DND-41 (cell line): ENCODE measurements at regions not wholly inside any gene's neighbourhood (a gene's known extent, or its start where the extent isn't known, plus 50 kb on each side); places are given as distances from the start of the nearest gene placed in this dataset.

Experiments used
- ATAC-seq: fragments of 200-7000 bp; cut with Tn5 transposase; 3 replicates; pipeline ENCODE4 v1.9.1; 2021; ENCODE audit warnings: low read depth; ENCODE audit not compliant: insufficient read depth
- DNase-seq: peaks from one replicate; pipeline ENCODE4 v3.0.0-alpha.2; 2020
- H2AFZ ChIP-seq: 2 replicates; pipeline ENCODE4 v1.6.0; 2012; ENCODE audit warnings: low read depth, low read length
- H3K27ac ChIP-seq: 2 replicates; pipeline ENCODE4 v1.5.1; 2012; ENCODE audit warnings: low read length, inconsistent platforms
- H3K27me3 ChIP-seq: fragments of 200-600 bp; sonication (generic); 2 replicates; pipeline ENCODE4 v1.6.0; 2012; ENCODE audit warnings: low read length, mild to moderate bottlenecking, inconsistent platforms; ENCODE audit not compliant: insufficient read depth, poor library complexity
- H3K36me3 ChIP-seq: 2 replicates; pipeline ENCODE4 v1.5.1; 2012; ENCODE audit warnings: low read length, inconsistent platforms; ENCODE audit not compliant: insufficient read depth
- H3K4me1 ChIP-seq: 2 replicates; pipeline ENCODE4 v1.5.1; 2012; ENCODE audit warnings: mild to moderate bottlenecking, low read length; ENCODE audit not compliant: insufficient read depth
- H3K4me2 ChIP-seq: 2 replicates; pipeline ENCODE4 v1.6.0; 2012; ENCODE audit warnings: mild to moderate bottlenecking, moderate library complexity, low read length, inconsistent platforms; ENCODE audit not compliant: insufficient read depth
- H3K4me3 ChIP-seq, 2 experiments: fragments of 200-600 bp in 1 of 2; shearing (Covaris generic) in 1 of 2; 2 replicates each; pipeline ENCODE4 v1.5.1; 2012 to 2016; ENCODE audit warnings: inconsistent platforms in 2 of 2, low read length in 2 of 2, mild to moderate bottlenecking in 2 of 2, low read depth in 1 of 2, moderate library complexity in 1 of 2
- H3K79me2 ChIP-seq: 2 replicates; pipeline ENCODE4 v1.6.0; 2012; ENCODE audit warnings: low read length, inconsistent platforms; ENCODE audit not compliant: insufficient read depth
- H3K9ac ChIP-seq: 2 replicates; pipeline ENCODE4 v1.6.0; 2012; ENCODE audit warnings: low read depth, mild to moderate bottlenecking, inconsistent platforms, low read length, moderate library complexity
- H3K9me3 ChIP-seq: 2 replicates; pipeline ENCODE4 v1.5.1; 2012; ENCODE audit warnings: low read length, moderate library complexity, mild to moderate bottlenecking, inconsistent platforms; ENCODE audit not compliant: insufficient read depth, severe bottlenecking
- H4K20me1 ChIP-seq: 2 replicates; pipeline ENCODE4 v1.6.0; 2012; ENCODE audit warnings: low read length; ENCODE audit not compliant: insufficient read depth
- CTCF ChIP-seq: IDR thresholded peaks from 2 replicates; pipeline ENCODE4 v1.5.1; 2012; ENCODE audit warnings: borderline replicate concordance, low read length, moderate library complexity, mild to moderate bottlenecking; ENCODE audit not compliant: poor library complexity, severe bottlenecking; ENCODE audit errors: extremely low read depth
- EZH2 ChIP-seq: IDR thresholded peaks from 3 replicates; pipeline ENCODE4 v1.6.1; 2012; ENCODE audit warnings: borderline replicate concordance, low read depth, mild to moderate bottlenecking, moderate library complexity, low read length, inconsistent platforms; ENCODE audit not compliant: severe bottlenecking

- no peak overlapping the region for H3K27ac ChIP-seq
- TF ChIP-seq CTCF (no peak), EZH2 (no peak)
- H3K79me2 ChIP-seq: no peaks in the 10 kb centered on the region
- no peaks in the 10 kb centered on the region for H3K36me3 ChIP-seq
- DNase-seq (no peak), ATAC-seq (no peak)
- H3K9me3 ChIP-seq: no peaks in the 10 kb centered on the region
- H3K27me3 ChIP-seq: no peaks in the 10 kb centered on the region
- H3K9ac ChIP-seq: no peak overlapping the region
- no peak overlapping the region for H3K4me2 ChIP-seq
- no peaks in the 10 kb centered on the region for H4K20me1 ChIP-seq
- no peak overlapping the region for H3K4me3 ChIP-seq
- no peaks in the 10 kb centered on the region for H3K4me1 ChIP-seq
- H2AFZ ChIP-seq: no peak overlapping the region
These were observed 641.6 kb upstream of the ADGRL4 start for GRCh38 chr1:79648126-79648525.

GRCh38 chr1:79646880-79647279, 640.4 kb upstream of the ADGRL4 start:
- no peaks in the 10 kb centered on the region for H3K4me1 ChIP-seq
- H3K79me2 ChIP-seq: no peaks in the 10 kb centered on the region
- H3K36me3 ChIP-seq: no peaks in the 10 kb centered on the region
- no peak overlapping the region for H3K27ac ChIP-seq
- no peak overlapping the region for H3K9ac ChIP-seq
- no peak overlapping the region for H3K4me2 ChIP-seq
- ATAC-seq (no peak), DNase-seq (no peak)
- H3K9me3 ChIP-seq: no peaks in the 10 kb centered on the region
- no peak for TF ChIP-seq EZH2
- TF ChIP-seq CTCF: no peak
- H2AFZ ChIP-seq: no peak overlapping the region
- H3K27me3 ChIP-seq: no peaks in the 10 kb centered on the region
- H3K4me3 ChIP-seq: no peak overlapping the region
- no peaks in the 10 kb centered on the region for H4K20me1 ChIP-seq

GRCh38 chr1:79638382-79638781, 631.9 kb upstream of the ADGRL4 start:
- H3K4me2 ChIP-seq: no peak overlapping the region
- no peak overlapping the region for H3K4me3 ChIP-seq
- H3K9ac ChIP-seq: no peak overlapping the region
- H3K27ac ChIP-seq: no peak overlapping the region
- H3K9me3 ChIP-seq: no peaks in the 10 kb centered on the region
- no peak for DNase-seq
- no peaks in the 10 kb centered on the region for H4K20me1 ChIP-seq
- H3K27me3 ChIP-seq: no peaks in the 10 kb centered on the region
- no peaks in the 10 kb centered on the region for H3K4me1 ChIP-seq
- H3K79me2 ChIP-seq: no peaks in the 10 kb centered on the region
- H3K36me3 ChIP-seq: no peaks in the 10 kb centered on the region
- TF ChIP-seq CTCF: no peak
- no peak overlapping the region for H2AFZ ChIP-seq
- no peak for ATAC-seq

- DNase-seq (no peak), ATAC-seq (no peak)
- H3K9me3 ChIP-seq: no peaks in the 10 kb centered on the region
- no peak overlapping the region for H2AFZ ChIP-seq
- no peaks in the 10 kb centered on the region for H3K27me3 ChIP-seq
- no peaks in the 10 kb centered on the region for H3K4me1 ChIP-seq
- no peak overlapping the region for H3K4me2 ChIP-seq
- TF ChIP-seq EZH2 (no peak), CTCF (no peak)
- H3K9ac ChIP-seq: no peak overlapping the region
- H3K79me2 ChIP-seq: no peaks in the 10 kb centered on the region
- H3K36me3 ChIP-seq: no peaks in the 10 kb centered on the region
- H3K4me3 ChIP-seq: no peak overlapping the region
- H4K20me1 ChIP-seq: no peaks in the 10 kb centered on the region
- no peak overlapping the region for H3K27ac ChIP-seq
These were observed 626.9 kb upstream of the ADGRL4 start for GRCh38 chr1:79633456-79633855.
